NCI-H146 treated with DMSO at 0.1 percent for 48 hours (cell line): ENCODE measurements at regions not wholly inside any gene's neighbourhood (a gene's known extent, or its start where the extent isn't known, plus 50 kb on each side); places are given as distances from the start of the nearest gene placed in this dataset.
A peak's percentile ranks its signal among the peaks of the same experiment; 100 is the strongest.
"Not testable (repeated sequence)": the region's sequence is repeated elsewhere in the genome, so short reads cannot be mapped to it uniquely, and the experiment has no call there.

ENCODE experiments used
- DNase-seq: peaks from one replicate; lab custom pipeline; 2025; ENCODE audit not compliant: unreplicated experiment; lab: John Stamatoyannopoulos, UW

DNA sequence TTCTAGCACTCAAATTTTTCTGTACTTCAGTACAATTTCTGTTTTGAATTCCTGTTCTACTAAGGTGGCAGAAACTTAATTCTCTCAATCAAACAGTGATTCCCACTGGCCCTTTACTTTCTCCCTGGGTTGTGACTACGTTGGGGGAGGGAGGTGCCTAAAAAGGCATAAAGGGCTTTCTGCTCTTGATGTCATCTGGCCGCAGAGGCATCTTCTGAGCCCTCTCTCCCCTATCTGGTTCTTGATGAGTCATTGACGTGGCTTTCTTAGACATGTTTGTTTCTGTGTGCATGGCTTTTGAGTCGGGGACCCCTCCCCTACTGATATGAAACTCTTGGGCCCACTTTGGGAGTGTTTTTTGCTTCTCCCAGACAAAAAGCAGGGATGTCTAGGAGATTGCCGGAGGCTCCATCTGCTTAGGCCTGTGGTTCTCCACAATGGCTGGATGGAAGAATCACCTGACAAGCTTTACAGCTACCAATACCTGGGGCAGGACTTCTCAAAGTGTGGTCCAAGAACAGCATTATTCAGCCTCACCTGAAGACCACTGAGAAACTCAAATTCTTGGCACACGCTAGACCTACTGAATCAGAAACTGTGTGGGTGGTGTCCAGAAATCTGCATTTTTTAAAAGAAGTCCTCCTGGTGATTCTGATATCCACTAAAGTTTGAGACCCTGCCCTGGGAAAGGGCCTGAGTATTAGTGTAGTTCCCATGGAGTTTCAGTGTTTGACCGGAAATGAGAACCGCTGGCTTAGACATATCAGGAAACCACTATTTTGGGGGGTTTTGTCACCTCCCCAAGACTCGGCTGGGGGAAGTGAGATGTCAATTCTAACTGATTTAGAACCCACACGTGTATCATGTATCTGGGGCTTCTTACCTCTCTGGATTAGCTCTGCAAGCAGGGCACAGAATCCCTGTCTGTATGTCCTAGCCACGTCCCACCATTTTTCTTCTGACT is 395.7 kb upstream of the PDE3A start:
- DNase-seq = no peak

DNA sequence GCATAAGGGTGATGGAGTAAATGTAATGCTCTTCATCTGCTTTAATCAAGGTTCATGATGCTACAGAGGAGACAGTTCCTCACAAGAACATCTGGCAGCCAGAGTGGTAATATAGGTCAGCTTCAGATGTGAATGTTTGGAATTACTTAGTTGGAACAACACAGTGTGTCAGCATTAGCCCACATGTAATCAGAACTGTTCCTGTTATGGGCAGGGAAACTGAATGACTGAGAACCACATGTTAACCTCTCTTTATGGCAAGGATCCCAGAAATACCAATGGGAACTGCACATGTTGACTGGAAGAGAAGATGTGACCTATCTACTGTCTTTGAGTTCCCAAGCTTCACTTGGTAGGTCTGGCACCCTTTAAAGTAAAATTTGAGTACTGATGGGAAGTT is 390.1 kb upstream of the PDE3A start:
- no peak for DNase-seq

DNA sequence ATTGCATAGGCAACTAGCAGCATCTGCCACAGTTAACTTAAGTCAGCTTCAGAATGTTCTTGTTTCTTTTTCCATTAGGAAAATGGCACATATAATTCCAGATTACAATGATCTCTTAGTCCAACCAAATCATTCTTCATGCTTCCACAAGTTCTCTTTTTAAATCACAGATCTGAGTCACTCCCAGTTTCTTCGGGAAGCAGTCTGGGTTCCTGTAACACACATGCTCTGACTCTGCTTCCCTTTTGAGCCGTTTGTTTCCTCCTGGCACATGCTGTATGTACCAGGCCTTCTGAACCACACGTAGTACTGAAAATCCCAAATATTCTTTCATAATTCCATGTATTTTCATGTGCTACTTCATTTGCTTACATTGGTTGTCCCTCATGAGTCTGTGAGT is 388.8 kb upstream of the PDE3A start:
- no peak for DNase-seq

DNA sequence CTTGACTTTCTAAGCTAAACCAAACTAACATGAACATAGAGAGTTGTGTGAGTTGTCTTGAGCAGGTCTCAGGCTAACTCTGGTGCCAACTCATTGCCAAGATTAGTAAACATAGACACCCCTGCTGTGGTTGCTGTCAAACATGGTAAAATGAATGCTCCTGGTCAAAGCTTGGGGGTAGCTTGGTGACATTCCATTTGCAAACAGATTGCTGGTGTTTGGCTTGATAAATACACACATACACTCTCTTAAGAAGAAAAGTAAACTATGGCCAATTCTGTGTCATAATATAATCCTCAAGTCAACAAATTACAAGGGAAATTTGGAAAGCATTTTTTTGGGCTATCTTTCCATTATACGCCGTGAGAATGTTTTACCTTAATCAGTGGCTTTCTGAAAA is 386.4 kb upstream of the PDE3A start:
- no peak for DNase-seq

DNA sequence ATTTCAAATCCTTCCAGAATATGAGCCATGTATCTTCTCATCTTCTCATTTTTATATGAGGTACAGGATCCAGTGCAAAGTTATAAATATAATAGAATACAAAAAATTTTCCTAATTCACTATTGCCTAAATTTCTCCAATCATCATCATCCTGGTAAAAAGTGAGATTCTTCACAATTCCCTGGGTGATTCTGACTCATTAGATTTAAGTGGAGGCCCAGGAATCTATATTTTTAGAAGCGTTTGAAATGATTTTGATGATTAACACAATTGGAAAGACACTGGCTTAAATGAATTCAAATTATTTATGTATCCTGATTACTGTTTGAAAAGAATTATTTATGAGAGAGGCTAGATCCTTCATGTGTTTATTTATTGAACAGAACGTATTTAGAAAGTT is 380.3 kb upstream of the PDE3A start:
- DNase-seq = no peak

DNA sequence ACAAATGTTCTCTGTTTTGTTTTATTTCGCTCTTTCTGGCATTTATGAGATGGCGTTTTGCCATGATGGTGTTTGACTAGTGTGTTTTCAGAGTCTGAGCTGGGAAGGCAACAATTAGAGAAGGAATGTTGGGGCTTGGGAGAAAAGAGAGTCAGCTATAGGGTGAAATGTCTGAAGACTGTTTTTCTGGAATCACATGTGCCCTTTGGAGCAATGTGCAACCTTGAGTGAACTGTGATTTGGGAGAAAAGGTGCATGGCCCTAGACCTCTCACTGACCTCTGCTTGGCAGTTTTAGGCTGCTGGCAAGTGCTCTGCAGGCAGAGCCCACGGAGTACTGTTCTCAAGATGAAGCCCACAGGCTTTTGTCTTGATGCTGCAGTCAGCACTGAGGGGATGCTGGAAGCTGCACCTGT is 379.9 kb upstream of the PDE3A start:
- DNase-seq = no peak

DNA sequence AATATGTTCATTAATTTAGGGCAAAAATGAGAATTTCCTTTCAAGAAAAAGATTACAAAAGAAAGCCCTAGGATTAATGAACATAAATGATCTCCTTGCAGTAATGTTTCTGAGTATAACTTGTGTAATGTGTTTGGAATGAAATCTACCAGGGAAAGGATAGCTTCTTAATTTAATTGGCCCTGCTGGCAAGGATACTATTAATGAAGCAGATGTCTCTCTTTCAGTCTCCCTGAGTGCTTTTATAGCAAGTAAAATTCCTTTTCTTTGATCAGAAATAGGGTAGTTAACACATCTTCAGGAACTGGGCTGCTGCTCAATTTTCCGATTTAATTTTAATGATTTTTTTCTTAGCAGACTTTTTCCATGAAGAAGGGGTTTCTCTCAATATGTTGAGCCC is 379.4 kb upstream of the PDE3A start:
- DNase-seq = no peak

DNA sequence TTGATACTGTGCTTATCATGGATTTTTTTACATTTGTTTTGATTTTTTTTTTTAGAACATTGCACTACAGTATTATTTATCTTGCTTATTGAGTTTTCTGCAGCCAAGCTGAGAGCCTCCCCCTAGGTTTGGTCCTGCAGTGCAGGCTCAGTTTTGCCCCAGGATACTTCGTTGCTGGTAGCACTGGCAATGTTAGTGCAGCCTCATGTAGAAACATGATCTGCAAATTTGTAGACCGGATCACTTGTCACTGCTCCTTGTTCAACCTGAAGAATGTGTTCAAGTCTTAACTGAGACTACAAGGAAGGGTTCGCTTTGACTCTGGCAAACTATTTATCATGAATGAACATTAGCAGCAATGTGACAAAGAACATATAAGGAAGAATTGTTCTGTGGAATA is 377.2 kb upstream of the PDE3A start:
- no peak for DNase-seq

DNA sequence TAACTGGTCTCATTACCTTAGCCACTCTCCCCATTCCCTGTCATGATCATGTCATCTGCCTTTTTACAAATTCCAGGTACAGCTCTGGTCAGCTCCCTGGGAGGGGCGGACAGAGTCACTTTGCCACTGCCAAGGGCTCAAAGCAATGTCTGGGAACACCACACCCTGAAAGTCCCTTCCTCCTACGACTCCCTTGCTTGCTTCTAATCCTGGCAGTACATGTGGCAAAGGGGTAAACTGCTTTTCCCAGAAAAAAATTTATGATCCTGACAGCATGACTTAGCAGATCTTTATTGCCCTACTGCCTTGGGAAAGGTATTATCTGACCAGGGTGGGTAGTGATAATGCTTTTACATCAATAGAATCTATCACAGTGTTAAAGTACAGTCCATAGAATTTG is 376.0 kb upstream of the PDE3A start:
- DNase-seq = no peak

DNA sequence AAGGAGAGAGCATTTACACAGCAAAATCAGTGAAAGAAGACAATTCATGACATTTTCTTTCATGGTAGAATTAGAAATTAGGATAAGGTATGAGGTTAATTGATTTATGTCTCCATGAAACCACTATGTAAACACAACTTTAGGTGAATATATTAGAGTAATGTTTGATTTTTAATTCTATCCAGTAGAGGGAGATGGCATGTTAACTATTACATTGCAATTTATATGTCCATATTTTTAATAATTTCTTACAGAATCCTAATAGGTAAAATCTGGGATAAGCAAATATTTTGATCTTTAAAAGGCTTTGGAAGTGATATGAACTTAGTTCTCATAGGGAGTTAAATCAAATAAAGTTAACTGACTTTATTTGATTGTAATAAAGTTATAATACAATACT is 373.4 kb upstream of the PDE3A start:
- DNase-seq = no peak

DNA sequence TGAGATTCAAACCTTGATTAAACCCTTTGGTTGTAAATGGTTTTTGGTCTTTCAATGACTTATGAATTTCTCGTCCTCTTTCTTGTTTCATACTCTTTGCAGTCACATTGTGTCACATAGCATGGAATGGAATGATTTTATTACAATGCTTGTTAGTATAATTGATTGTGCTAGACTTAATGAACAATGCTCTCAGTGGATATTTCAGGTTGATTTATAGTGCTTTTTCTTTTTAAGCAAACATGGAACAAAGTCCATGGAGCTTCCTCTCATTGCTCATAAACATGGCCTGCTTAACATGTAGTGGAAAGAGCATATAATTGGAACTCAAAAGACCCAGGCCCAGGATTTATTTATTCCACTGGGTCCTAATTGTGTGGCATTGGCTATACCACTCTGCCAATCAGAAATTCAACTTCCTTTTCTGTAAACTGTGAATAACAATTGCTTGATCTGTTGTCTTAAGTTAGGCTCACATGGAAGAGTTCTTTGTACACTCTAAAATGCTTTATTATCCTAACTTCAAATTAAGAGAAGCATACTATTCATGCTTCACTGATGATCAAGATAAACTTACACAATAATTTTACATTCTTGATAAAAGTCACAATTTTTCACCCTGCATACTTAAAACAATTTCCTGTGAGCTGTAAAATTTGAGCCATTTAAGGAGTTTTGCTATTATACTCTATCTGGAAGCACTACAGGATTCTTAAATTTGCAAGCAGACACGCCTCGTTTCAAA is 370.5 kb upstream of the PDE3A start:
- no peak for DNase-seq

DNA sequence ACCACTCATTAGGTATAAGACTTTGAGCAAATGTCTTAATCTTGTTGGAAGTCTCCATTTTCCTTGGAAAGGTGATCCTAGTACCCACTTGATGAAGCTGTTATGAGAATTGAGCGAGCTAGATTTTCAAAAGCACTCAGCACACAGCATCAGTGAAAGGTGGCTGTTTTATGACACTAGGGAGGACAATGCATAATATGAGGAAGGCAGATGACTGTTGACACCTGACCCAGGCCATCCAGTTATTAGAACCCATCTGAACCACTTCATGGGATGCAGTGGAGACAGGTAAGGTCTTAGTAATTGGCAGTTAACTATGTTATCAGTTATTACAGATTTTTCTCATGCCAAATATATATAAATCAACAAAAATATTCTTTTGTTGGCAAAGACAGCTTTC is 369.9 kb upstream of the PDE3A start:
- DNase-seq = no peak

DNA sequence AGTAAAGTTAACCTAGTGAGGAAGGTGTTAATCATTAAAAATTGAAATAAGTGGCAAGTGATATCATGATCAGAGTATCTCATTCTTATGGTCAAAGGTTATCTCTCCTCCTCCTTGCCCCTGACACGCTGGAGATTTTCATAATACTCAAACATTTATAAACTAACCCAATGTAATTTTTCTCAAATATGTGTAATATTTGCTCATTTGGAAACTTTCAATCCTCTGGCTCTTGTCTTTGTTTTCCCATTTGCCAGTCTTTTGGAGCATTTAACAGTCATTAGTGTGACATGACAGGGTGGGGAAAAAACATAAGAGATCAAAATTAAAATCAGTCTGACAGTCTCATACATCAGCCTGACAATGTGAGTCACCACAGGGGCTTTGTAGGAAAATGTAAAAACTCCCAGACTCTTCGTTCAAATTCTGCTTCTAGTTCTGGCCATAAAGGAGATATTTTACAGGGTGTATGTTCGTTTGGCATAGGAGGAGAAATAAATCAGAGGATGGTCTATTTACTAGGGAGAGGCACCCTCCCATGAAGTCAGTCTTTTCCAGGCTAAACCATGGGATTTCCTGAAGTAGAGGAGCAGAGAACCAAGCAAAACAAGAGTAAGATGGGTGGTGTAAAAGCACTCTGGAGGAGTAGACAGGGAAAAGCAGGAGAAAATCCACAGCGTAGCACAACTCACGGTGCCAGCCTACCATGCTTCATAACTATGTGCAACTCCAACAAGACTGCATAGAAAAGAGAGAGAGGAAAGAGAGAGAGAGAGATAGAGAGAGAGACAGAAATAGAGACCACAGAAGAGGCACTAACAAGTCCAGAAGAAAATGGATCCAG is 369.2 kb upstream of the PDE3A start:
- no peak for DNase-seq

DNA sequence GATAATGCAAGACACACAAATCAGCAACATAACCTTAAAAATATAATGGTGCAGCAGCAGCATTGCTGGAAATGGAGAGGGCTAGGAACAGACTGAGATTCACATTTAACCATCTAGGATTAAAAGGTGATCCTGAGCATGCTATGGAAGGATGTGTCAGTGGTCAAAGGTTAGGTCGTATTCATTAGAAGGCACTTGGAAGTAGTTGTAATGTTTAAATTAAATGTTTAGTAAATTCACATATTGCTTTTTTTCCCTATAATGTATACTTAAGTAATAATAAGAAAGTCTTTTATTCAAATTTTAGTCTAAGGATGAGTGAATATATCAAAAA is 368.6 kb upstream of the PDE3A start:
- DNase-seq = no peak

DNA sequence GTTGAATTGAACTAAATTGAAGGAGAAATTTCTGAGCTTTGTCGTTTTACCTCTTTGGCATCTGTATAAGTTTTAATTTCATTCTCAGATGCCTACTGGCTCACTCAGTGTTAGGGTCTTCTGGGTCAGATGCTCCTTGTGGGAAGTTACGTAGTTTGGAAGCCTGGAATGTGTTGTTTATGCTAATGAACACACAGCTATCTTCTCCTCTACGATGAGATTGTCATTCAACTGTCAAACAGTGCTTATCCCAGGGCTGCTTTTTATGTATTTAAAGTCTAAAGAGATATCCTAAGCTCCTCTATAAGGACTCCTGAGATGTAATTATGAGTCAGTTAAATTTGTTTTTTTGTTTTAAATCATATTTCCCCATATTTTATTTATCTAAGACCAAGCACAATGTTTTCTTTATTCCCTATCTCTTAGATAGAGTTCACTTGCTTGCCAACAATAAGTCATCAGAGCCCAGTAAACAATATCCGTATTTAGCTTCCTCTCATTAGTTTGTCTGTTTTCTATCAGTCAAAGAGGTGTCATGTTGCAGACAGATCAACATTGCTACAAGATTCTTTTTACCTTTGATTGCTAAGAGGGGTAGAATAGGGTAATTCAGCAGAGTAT is 368.0 kb upstream of the PDE3A start:
- DNase-seq = peak; percentile 9

DNA sequence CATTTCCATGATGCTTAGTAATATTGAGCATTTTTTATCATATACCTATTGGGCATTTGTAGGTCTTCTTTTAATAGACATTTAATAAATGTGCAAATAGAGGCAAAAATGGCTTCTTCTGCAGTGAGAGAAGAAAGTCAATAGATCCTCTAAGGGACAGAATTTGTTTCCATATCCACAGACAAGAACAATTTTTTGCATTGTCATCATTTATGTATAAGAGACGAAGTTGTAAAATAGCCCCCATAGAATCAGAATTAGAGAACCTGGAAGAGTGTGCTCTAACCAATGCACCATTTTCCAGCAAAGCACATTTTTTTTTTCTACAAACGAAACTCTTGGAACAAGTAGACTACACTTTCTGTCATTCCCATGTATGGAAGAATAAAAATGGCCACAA is 365.1 kb upstream of the PDE3A start:
- DNase-seq = no peak

DNA sequence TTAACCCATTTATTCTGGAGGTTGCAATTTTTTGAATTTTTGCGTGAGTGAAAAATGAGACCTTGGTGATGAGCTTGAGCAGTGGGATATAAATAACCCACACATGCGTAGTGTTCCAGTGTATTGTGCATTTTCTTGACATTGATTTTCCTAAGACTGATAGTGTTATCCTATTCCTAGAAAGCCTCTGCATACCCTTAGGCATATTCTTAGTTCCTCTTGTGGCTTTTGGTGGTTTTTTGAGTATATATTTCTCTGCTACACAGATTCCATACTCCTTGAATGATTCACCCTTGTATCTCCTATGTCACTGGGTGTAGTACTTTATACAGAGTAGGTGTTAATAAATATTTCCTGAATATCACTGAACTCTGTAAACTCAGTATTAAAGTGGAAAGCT is 363.4 kb upstream of the PDE3A start:
- no peak for DNase-seq

DNA sequence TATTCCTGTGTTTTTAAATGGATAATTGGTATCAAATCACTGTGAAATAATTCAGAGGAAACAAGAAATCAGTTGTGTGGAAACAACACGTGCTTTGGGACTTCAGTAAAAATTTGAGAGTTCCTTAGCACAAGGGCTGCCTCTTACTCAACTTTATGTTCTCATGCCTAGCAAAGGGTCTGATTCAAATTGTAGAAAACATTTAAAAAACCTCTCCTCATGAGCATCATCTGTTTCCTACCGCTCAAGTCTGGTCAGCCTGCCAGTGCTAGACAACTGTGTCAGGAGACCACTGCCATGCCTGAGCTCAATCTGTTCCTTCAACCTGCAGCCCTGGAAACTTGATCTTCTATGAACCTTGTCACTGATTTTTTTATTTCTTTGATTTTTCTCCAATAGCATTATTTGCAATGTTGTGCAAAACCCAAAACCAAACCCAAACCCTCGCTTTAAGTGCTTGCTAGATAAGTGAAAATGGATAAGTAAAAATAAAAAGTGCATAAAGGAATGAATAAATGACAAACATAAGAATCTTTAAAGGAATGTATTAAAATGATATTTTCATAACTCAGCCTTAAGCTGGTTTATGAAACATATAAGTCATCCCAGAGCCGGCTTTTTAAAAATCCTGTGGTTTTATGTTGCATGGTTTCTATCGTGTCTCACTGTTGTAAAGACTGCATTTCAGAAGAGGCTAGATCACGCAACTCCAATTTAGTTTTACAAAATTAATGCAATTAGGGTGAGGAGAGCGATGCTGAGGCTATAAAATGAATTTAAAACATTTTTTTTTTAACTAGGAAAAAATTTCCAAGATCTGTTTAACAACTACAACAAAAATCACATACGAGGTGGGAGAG is 361.2 kb upstream of the PDE3A start:
- DNase-seq = no peak

DNA sequence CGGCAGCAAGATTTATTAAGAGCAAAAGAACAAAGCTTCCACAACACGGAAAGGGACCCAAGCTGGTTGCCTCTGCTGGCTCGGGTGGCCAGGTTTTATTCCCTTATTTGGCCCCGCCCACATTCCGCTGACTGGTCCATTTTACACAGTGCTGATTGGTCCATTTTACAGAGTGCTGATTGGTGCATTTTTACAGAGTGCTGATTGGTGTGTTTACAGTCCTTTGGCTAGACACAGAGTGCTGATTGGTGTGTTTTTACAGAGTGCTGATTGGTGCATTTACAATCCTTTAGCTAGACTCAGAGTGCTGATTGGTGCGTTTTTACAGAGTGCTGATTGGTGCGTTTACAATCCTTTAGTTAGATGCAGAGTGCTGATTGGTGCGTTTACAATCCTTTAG is 358.4 kb upstream of the PDE3A start:
- not testable (repeated sequence) for DNase-seq

DNA sequence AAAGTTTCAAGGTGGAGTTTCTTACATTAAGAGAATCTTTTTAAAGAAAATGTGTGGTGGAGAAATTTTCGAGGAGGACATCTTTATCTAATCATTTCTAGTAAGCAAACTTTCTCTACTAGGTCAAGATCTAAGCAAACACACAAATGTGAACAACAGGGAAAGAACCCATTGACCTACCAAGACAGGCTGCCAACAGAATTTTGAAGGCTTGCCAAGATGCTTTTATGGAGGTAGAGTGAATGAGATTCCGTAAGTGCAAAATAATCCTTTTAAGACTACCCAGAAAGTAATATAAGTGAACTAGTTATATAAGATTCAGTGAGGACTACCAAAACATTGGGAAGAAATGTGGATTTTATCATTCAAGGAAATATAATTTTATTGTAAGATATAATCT is 357.1 kb upstream of the PDE3A start:
- no peak for DNase-seq
